ENCODE measurements at regions not wholly inside any gene's neighbourhood (a gene's known extent, or its start where the extent isn't known, plus 50 kb on each side); places are given as distances from the start of the nearest gene placed in this dataset.

DNA sequence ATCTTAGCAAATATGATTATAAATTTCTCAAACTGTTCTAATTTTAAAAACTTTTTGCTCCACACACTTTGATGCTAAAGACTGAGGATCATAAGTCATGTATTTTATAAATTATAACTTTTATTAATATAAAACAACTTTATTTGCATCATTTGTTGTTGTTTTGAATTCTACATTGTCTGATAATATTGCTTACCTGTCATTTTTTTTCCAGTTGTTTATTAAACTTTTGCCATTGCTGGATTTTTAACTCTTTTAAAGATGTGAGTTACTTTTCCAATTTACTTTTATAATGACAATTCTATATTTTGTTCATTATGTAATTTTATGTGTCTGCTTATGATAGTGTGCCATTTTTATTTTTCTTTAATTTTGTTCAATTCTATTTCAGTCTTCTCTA is 2071.2 kb upstream of the C9orf72 start (continued):
- TF ChIP-seq, protein P1, sequence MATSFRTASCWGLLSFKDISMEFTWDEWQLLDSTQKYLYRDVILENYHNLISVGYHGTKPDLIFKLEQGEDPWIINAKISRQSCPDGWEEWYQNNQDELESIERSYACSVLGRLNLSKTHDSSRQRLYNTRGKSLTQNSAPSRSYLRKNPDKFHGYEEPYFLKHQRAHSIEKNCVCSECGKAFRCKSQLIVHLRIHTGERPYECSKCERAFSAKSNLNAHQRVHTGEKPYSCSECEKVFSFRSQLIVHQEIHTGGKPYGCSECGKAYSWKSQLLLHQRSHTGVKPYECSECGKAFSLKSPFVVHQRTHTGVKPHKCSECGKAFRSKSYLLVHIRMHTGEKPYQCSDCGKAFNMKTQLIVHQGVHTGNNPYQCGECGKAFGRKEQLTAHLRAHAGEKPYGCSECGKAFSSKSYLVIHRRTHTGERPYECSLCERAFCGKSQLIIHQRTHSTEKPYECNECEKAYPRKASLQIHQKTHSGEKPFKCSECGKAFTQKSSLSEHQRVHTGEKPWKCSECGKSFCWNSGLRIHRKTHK (tag by site-specific recombination; IDR thresholded peaks at IDR 0.05), result no peak
- no peak for TF ChIP-seq ZNF555 (tag by site-specific recombination; conservative IDR thresholded peaks at IDR 0.05)
- TF ChIP-seq, protein P2, sequence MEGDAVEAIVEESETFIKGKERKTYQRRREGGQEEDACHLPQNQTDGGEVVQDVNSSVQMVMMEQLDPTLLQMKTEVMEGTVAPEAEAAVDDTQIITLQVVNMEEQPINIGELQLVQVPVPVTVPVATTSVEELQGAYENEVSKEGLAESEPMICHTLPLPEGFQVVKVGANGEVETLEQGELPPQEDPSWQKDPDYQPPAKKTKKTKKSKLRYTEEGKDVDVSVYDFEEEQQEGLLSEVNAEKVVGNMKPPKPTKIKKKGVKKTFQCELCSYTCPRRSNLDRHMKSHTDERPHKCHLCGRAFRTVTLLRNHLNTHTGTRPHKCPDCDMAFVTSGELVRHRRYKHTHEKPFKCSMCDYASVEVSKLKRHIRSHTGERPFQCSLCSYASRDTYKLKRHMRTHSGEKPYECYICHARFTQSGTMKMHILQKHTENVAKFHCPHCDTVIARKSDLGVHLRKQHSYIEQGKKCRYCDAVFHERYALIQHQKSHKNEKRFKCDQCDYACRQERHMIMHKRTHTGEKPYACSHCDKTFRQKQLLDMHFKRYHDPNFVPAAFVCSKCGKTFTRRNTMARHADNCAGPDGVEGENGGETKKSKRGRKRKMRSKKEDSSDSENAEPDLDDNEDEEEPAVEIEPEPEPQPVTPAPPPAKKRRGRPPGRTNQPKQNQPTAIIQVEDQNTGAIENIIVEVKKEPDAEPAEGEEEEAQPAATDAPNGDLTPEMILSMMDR (tag by site-specific recombination; IDR thresholded peaks at IDR 0.05), result no peak
- TF ChIP-seq ZEB2 (tag by site-specific recombination; IDR thresholded peaks at IDR 0.05), result no peak
- TF ChIP-seq YY1 (tag by site-specific recombination; IDR thresholded peaks at IDR 0.05), result no peak

DNA sequence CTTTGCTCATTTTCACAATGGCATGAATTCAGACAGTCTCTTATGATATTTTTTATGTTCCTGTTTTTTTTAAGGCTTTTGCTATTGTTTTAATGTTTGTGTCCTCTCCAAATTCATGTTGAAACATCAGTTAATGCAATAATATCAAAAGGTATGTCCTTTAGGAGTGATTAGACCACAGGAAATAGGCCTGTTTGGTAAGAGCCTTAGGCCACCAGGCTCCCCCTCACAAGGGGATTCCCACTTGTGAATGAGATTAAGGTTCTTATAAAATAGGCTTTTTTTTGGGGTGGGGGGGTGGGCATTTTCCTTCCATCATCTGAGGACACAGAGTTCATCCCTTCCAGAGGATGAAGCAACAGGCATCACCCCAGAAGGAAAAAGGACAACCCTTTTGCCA is 2074.2 kb upstream of the C9orf72 start:
- no peak for TF ChIP-seq ZNF114 (tag by site-specific recombination; IDR thresholded peaks at IDR 0.05)
- TF ChIP-seq ZBTB17 (tag by site-specific recombination; IDR thresholded peaks at IDR 0.05), result no peak
- no peak for TF ChIP-seq ZNF558 (tag by site-specific recombination; IDR thresholded peaks at IDR 0.05)
- H3K27ac ChIP-seq (ENCODE audit: extremely low read depth, low read depth, low read length), result no peak overlapping the region

DNA sequence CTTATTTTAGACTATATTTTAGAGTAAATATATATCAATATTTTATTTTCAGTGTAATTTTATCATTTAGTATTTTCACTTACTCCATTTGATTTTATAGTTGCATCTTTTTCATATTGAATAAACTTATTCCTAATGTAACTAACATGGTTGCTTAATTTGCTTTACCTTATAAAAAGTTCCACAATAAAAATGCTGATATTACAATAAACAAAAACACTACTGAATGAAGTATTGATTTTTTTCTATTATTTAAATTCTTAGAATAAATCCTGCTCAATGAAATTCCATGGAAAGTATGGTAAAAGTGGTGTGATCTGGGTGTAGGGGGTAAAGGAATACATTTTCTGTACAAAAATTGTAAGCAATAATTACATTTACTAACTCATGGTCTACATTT is 2074.9 kb upstream of the C9orf72 start:
- no peak for TF ChIP-seq SCRT1 (tag by site-specific recombination; IDR thresholded peaks at IDR 0.05; ENCODE audit: borderline replicate concordance)
- TF ChIP-seq ZSCAN30 (tag by site-specific recombination; IDR thresholded peaks at IDR 0.05), result no peak
- TF ChIP-seq ZNF747 (tag by site-specific recombination; IDR thresholded peaks at IDR 0.05), result no peak
- no peak for TF ChIP-seq ZNF596 (tag by site-specific recombination; IDR thresholded peaks at IDR 0.05)
- no peak for TF ChIP-seq BCL11A (tag by site-specific recombination; IDR thresholded peaks at IDR 0.05; ENCODE audit: low read depth)
- no peaks in the 10 kb centered on the region for H3K9me3 ChIP-seq (ENCODE audit: control insufficient read depth, insufficient read depth, low read depth, low read length)
- H3K4me1 ChIP-seq (ENCODE audit: control insufficient read depth, insufficient read depth, low read length), result no peaks in the 10 kb centered on the region
- H3K4me3 ChIP-seq (ENCODE audit: low read depth, low read length), result no peak overlapping the region
- no peaks in the 10 kb centered on the region for H3K36me3 ChIP-seq (ENCODE audit: control insufficient read depth in 2 of 2, insufficient read depth in 1 of 2, low read length in 2 of 2)
- ChIA-PET POLR2A (no interaction called here), CTCF (no interaction called here)
- no peak overlapping the region for H3K27ac ChIP-seq (ENCODE audit: extremely low read depth, low read depth, low read length)

More for the DNA sequence above, 2074.2 kb upstream of the C9orf72 start:
- no peaks in the 10 kb centered on the region for H3K9me3 ChIP-seq (ENCODE audit: control insufficient read depth, insufficient read depth, low read depth, low read length)
- CTCF ChIA-PET, result no interaction called here
- POLR2A ChIA-PET, result no interaction called here
- H3K4me1 ChIP-seq (ENCODE audit: control insufficient read depth, insufficient read depth, low read length), result no peaks in the 10 kb centered on the region
- H3K4me3 ChIP-seq (ENCODE audit: low read depth, low read length), result no peak overlapping the region
- H3K36me3 ChIP-seq (ENCODE audit: control insufficient read depth in 2 of 2, insufficient read depth in 1 of 2, low read length in 2 of 2), result no peaks in the 10 kb centered on the region

DNA sequence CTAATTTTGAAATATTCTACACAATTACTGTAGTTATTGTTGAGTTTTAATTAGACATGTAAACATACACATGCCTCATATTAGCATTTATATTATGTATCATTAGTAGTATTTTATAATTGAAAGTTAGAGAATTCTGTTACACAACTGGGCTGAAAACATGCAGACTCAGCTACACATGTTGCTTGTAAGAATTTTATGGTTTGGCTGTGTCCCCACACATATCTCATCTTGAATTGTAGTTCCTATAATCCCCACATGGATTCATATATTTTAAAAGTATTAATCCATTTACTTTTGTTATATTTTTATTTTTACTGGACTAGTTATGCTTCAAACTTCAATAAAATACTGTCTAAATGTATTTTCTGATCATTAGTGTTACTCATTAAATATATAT is 2075.3 kb upstream of the C9orf72 start:
- ChIA-PET POLR2A (no interaction called here), CTCF (no interaction called here)
- H3K36me3 ChIP-seq (ENCODE audit: control insufficient read depth in 2 of 2, insufficient read depth in 1 of 2, low read length in 2 of 2), result no peaks in the 10 kb centered on the region
- H3K4me1 ChIP-seq (ENCODE audit: control insufficient read depth, insufficient read depth, low read length), result no peaks in the 10 kb centered on the region
- TF ChIP-seq, protein P3, sequence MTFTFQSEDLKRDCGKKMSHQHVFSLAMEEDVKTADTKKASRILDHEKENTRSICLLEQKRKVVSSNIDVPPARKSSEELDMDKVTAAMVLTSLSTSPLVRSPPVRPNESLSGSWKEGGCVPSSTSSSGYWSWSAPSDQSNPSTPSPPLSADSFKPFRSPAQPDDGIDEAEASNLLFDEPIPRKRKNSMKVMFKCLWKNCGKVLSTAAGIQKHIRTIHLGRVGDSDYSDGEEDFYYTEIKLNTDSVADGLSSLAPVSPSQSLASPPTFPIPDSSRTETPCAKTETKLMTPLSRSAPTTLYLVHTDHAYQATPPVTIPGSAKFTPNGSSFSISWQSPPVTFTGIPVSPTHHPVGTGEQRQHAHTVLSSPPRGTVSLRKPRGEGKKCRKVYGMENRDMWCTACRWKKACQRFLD (tag by site-specific recombination; IDR thresholded peaks at IDR 0.05), result no peak
- no peak for TF ChIP-seq EGR2 (tag by site-specific recombination; IDR thresholded peaks at IDR 0.05; ENCODE audit: low read depth)
- no peak for TF ChIP-seq ZNF785 (tag by site-specific recombination; IDR thresholded peaks at IDR 0.05)
- no peak for TF ChIP-seq ZNF214 (tag by site-specific recombination; IDR thresholded peaks at IDR 0.05; ENCODE audit: borderline replicate concordance)
- TF ChIP-seq TRIM28 (IDR thresholded peaks at IDR 0.05; ENCODE audit: borderline replicate concordance, low read length), result no peak
- no peak for TF ChIP-seq ZBTB20 (tag by site-specific recombination; IDR thresholded peaks at IDR 0.05)
- TF ChIP-seq MZF1 (tag by site-specific recombination; IDR thresholded peaks at IDR 0.05; ENCODE audit: borderline replicate concordance), result no peak
- no peaks in the 10 kb centered on the region for H3K9me3 ChIP-seq (ENCODE audit: control insufficient read depth, insufficient read depth, low read depth, low read length)
- no peak overlapping the region for H3K4me3 ChIP-seq (ENCODE audit: low read depth, low read length)
- H3K27ac ChIP-seq (ENCODE audit: extremely low read depth, low read depth, low read length), result no peak overlapping the region

Measured in HEK293 (cell line).